A673 (cell line): ENCODE measurements at regions not wholly inside any gene's neighbourhood (a gene's known extent, or its start where the extent isn't known, plus 50 kb on each side); places are given as distances from the start of the nearest gene placed in this dataset.
"Not testable (repeated sequence)": the region's sequence is repeated elsewhere in the genome, so short reads cannot be mapped to it uniquely, and the experiment has no call there.

Experiments
- CTCF ChIP-seq: fragments of 300-800, 200-600 bp; sonication (generic); conservative IDR thresholded peaks from 2 replicates; pipeline ENCODE4 v1.5.1; 2017; ENCODE audit warnings: low read depth, mild to moderate bottlenecking, antibody characterized with exemption, low read length, moderate library complexity, mixed read lengths
- EZH2 ChIP-seq: fragments of 200-600 bp; sonication (generic); IDR thresholded peaks from 2 replicates; pipeline ENCODE4 v1.6.1; 2017; ENCODE audit warnings: borderline replicate concordance, low read depth, mild to moderate bottlenecking, mixed read lengths, antibody characterized with exemption, low read length; ENCODE audit not compliant: poor library complexity, severe bottlenecking

DNA sequence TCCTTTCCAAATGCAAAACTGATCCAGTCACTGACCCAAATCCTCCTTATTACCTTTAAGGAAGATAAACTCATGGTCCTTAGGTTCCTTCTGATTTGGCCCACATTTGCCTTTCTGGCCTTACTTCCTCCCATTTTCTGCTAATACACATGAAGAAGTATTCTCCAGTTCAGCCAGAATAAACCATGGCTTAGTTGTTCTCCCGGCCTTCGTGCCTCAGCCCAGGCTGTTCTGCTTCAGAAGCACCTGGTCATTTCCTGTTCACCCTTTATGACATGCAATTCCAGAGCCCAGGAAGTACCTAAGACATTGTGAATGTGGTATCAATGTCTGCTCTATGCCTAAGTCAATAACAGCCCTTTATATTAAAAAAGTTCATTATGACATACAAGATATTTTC, 4790.1 kb upstream of the OR11H1 start:
- not testable (repeated sequence) for TF ChIP-seq CTCF, EZH2
